GM19035 (cell line): ENCODE measurements at regions not wholly inside any gene's neighbourhood (a gene's known extent, or its start where the extent isn't known, plus 50 kb on each side); places are given as distances from the start of the nearest gene placed in this dataset.

Experiments
- ATAC-seq: cut with Tn5 transposase; IDR thresholded peaks from one replicate; pipeline ENCODE4 v1.9.1; 2021; ENCODE audit not compliant: unreplicated experiment

DNA sequence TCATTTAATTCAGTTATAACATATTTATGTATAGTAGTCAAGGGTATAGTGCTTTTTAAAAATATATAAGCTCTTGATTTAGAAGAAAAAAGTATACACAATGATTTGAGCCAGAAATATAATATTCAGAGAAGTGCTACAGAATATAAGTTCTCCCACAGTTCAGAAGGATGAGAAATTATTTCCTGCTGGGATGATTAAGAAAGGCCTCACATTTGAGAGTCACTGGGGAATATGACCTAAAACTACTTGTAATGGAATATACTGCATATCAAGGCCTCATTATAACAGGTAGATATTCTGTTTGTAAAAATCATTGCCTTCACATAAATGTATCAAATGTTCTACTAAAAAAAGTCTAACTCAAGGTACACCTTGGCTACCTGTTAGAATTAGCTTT lies 203.5 kb downstream of the MBD2 start:
- ATAC-seq = no peak

GRCh38 chr18:54020156-54020745 lies 204.2 kb downstream of the MBD2 start:
- no peak for ATAC-seq

- ATAC-seq = no peak
Observed at GRCh38 chr18:54019641-54020040, 204.8 kb downstream of the MBD2 start.

DNA sequence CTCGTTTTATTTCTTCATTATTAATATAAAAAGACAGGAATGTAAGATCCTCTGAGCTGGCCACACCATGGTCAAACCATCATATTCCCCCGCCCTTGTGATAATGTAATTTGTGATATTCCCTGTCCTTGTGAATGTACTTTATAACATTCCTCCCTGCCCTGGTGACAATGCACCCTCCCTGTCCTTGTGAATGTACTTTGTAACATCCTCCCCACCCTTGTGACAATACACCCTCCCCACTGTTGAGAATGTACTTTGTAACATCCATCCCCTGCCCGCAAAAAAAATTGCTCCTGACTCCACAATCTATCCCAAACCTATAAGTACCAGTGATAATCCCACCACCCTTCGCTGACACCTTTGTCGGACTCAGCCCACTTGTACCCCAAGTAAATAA lies 211.0 kb downstream of the MBD2 start:
- no peak for ATAC-seq

DNA sequence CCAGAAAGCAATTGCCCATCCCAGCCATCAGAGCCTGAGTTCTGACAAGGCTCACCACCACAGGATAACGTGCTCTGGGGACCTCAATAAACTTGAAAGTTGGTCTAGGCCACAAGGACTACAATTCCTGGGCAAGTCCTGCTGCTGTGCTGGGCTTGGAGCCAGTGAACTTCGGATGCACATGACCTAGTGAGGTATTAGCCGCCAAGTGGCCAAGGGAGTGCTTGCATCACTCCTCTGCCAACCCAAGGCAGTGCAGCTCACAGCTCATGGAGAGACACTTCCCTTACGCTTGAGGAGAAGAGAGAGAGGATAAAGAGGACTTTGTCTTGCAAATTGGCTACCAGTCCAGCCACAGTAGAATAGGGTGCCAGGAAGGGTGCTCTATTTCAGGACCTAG lies 219.6 kb downstream of the MBD2 start:
- ATAC-seq = no peak

DNA sequence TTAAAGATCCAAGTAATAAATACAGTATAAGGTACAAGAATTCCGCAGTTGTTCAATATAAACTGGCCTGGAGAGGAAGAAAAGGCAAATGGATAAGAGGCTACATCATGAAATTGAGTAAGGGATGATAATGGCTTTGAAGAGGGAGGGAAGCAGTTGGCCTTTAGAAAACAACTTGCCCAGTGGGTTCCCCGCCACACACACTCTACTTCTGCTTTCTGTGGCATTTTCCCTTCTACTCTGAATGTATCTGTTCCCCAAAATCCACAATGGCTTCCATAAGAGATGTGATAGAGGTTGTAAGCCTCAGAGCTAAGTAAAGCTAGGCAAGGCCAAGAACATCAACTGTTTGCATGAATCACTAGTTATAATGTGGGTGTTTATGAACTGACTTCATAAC lies 221.3 kb downstream of the MBD2 start:
- no peak for ATAC-seq

- no peak for ATAC-seq
Observed at GRCh38 chr18:53997064-53997463, 227.4 kb downstream of the MBD2 start.

DNA sequence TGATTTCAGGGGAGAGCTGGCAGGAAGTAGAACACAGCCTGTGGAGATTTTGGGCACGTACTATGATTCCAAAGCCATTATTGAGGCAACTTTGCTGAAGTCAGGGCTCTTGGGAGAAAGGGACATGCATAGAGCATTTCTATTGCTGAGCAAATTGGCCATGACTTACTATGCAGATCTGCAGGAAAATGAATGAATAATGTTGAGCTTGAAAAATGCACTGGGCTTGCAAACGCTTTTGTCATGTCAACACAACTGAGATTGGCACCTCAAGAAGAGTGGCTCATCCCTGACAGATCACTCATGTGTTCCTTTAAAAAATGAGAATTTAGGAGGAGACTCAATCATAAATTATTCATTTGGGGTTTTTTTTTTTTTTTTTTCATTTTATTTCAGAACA lies 230.5 kb downstream of the MBD2 start:
- ATAC-seq = no peak

GRCh38 chr18:53991805-53992204 lies 232.7 kb downstream of the MBD2 start:
- ATAC-seq = no peak

DNA sequence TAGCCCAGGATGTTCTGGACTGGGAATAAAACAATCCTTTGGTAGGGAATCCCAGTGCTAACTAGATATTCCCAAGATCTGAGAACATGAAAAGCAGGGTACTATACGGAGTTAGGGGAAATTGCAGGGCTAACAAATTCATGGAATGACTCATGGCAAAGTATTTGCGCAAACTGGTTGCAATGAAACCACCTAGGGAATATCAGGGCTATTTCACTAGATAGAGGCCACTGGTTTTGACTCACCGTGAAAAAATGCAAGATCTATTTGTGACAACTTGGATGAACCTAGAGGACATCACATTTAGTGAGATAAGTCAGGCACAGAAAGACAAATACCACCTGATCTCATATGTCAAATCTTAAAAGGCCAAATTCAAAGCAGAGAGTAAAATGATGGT lies 233.3 kb downstream of the MBD2 start:
- ATAC-seq = no peak

DNA sequence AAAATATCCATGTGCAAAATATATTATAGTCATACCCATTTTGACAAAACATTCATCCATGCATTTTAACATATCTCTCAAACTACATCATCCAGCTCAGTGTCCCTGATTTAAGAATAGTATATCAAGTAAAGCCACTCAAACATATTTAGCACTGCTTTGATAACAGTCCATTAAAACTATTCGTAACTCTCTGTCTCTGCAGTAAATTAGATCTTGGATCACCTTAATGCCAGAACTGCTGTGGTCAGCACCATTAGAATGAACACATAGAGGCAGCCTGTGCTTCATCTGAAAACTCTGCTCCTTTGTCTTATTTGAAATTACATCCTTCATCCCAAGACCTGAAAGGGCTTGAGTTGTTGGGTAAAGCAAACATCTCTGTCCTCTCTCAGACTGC lies 234.0 kb downstream of the MBD2 start:
- ATAC-seq = no peak

DNA sequence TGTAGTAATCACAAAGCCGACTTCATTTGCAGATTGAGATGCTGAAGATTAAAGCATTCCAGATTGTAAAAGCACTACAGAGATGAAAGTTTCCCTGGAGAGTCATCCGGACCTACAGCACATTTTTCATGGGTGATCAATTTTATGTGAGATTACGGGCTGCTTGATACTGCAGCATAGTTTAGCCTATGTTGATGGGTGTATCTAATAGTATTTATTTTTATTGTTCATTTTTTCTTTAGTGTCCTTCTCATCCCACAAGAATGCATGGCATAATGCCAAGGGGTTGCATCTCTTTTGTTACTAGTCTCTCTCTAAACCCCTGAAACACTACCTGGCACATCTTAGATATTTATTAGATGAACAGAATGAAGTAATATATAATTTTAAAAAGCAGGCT lies 240.4 kb downstream of the MBD2 start:
- ATAC-seq = no peak

- ATAC-seq = no peak
Observed at GRCh38 chr18:53971331-53971730, 253.1 kb downstream of the MBD2 start.

DNA sequence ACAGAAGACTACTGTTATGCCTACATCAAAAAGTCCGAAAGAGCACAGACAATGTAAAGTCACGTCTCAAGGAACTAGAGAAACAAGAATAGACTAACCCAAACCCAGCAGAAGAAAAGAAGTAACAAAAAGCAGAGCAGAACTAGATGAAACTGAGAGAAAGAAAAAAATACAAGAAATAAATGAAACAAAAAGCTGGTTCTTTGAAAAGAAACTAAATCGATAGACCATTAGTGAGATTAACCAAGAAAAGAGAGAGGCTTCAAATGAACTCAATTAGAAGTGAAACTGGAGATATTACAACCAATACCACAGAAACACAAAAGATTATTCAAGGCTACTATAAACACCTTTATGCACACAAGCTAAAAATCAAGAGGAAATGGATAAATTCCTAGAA lies 271.8 kb downstream of the MBD2 start:
- ATAC-seq = no peak

- no peak for ATAC-seq
Observed at GRCh38 chr18:53950545-53950944, 273.9 kb downstream of the MBD2 start.

GRCh38 chr18:53948991-53949390 lies 275.5 kb downstream of the MBD2 start:
- ATAC-seq = no peak

- no peak for ATAC-seq
Observed at GRCh38 chr18:53947092-53947640, 277.3 kb downstream of the MBD2 start.

- no peak for ATAC-seq
Observed at GRCh38 chr18:53946594-53946993, 277.9 kb downstream of the MBD2 start.

- ATAC-seq = no peak
Observed at GRCh38 chr18:53944721-53945120, 279.7 kb downstream of the MBD2 start.

GRCh38 chr18:53943326-53943860 lies 281.1 kb downstream of the MBD2 start:
- ATAC-seq = no peak

GRCh38 chr18:53941601-53942338 lies 282.7 kb downstream of the MBD2 start:
- ATAC-seq = no peak

GRCh38 chr18:53937037-53937436 lies 287.4 kb downstream of the MBD2 start:
- no peak for ATAC-seq
